HEK293 (cell line): ENCODE measurements at regions not wholly inside any gene's neighbourhood (a gene's known extent, or its start where the extent isn't known, plus 50 kb on each side); places are given as distances from the start of the nearest gene placed in this dataset.

ENCODE experiments used
- CTCF ChIA-PET: fragments of 350-600 bp; formaldehyde crosslinking; extraction: SDS; loops from one replicate; lab custom pipeline; 2021; ENCODE audit warnings: antibody characterized with exemption; lab: Yijun Ruan, JAX
- POLR2A ChIA-PET: fragments of 300-600 bp; formaldehyde crosslinking; extraction: SDS; loops from one replicate; lab custom pipeline; 2020; ENCODE audit warnings: antibody characterized with exemption, inconsistent platforms; lab: Yijun Ruan, JAX
- H3K27ac ChIP-seq: fragments of 200-500 bp; sonication (Bioruptor generic); 2 replicates; pipeline ENCODE4 v1.5.1; 2014; ENCODE audit warnings: low read depth, low read length, control low read depth, inconsistent platforms; ENCODE audit errors: extremely low read depth
- H3K36me3 ChIP-seq, 2 experiments: fragments of 200-500 bp in 1 of 2; sonication (Bioruptor generic) in 1 of 2; 1 replicate in 1 of 2; 2 replicates in 1 of 2; pipeline ENCODE4 v1.5.1; 2014 to 2017; ENCODE audit warnings: inconsistent platforms in 2 of 2, low read length in 2 of 2; ENCODE audit not compliant: control insufficient read depth in 2 of 2, insufficient read depth in 1 of 2
- H3K4me1 ChIP-seq: fragments of 200-500 bp; sonication (Bioruptor generic); 2 replicates; pipeline ENCODE4 v1.5.1; 2014; ENCODE audit warnings: mild to moderate bottlenecking, low read length, inconsistent platforms; ENCODE audit not compliant: control insufficient read depth, insufficient read depth
- H3K4me3 ChIP-seq: 2 replicates; pipeline ENCODE4 v1.5.1; 2011; ENCODE audit warnings: low read depth, mild to moderate bottlenecking, control low read depth, low read length, moderate library complexity
- H3K9me3 ChIP-seq: fragments of 200-500 bp; sonication (Bioruptor generic); 2 replicates; pipeline ENCODE4 v1.5.1; 2014; ENCODE audit warnings: low read depth, low read length, inconsistent platforms; ENCODE audit not compliant: control insufficient read depth, insufficient read depth
- KLF16 ChIP-seq: fragments of 450-650 bp; formaldehyde crosslinking; IDR thresholded peaks from 2 replicates; pipeline ENCODE4 v1.5.1; 2017; ENCODE audit warnings: missing biosample characterization, missing genetic modification characterization
- OSR2 ChIP-seq: fragments of 450-650 bp; formaldehyde crosslinking; IDR thresholded peaks from 2 replicates; pipeline ENCODE4 v1.5.1; 2016; ENCODE audit warnings: missing biosample characterization, missing genetic modification characterization
- RBAK ChIP-seq: fragments of 450-650 bp; formaldehyde crosslinking; IDR thresholded peaks from 2 replicates; pipeline ENCODE4 v1.5.1; 2016; ENCODE audit warnings: missing biosample characterization, missing genetic modification characterization
- ZFP41 ChIP-seq: fragments of 450-650 bp; formaldehyde crosslinking; IDR thresholded peaks from 2 replicates; pipeline ENCODE4 v1.5.1; 2016; ENCODE audit warnings: missing biosample characterization, missing genetic modification characterization, borderline replicate concordance
- ZIC2 ChIP-seq: fragments of 450-650 bp; formaldehyde crosslinking; IDR thresholded peaks from 2 replicates; pipeline ENCODE4 v1.5.1; 2016; ENCODE audit warnings: missing biosample characterization, missing genetic modification characterization
- ZNF248 ChIP-seq: fragments of 450-650 bp; formaldehyde crosslinking; IDR thresholded peaks from 2 replicates; pipeline ENCODE4 v1.5.1; 2017; ENCODE audit warnings: missing biosample characterization, missing genetic modification characterization
- ZNF354C ChIP-seq: fragments of 450-650 bp; formaldehyde crosslinking; IDR thresholded peaks from 2 replicates; pipeline ENCODE4 v1.5.1; 2016; ENCODE audit warnings: missing biosample characterization, missing genetic modification characterization, low read depth, borderline replicate concordance
- ZNF558 ChIP-seq: fragments of 450-650 bp; formaldehyde crosslinking; IDR thresholded peaks from 2 replicates; pipeline ENCODE4 v1.5.1; 2016; ENCODE audit warnings: missing biosample characterization, missing genetic modification characterization
- ZNF585B ChIP-seq: fragments of 450-650 bp; formaldehyde crosslinking; IDR thresholded peaks from 2 replicates; pipeline ENCODE4 v1.5.1; 2016; ENCODE audit warnings: missing biosample characterization, missing genetic modification characterization
- ZNF624 ChIP-seq: fragments of 450-650 bp; formaldehyde crosslinking; IDR thresholded peaks from 2 replicates; pipeline ENCODE4 v1.5.1; 2017; ENCODE audit warnings: missing biosample characterization, missing genetic modification characterization
- ZNF626 ChIP-seq: fragments of 450-650 bp; sonication (Bioruptor Pico); formaldehyde crosslinking; IDR thresholded peaks from 2 replicates; pipeline ENCODE4 v1.5.1; 2018; ENCODE audit warnings: missing biosample characterization, missing genetic modification characterization, inconsistent platforms
- TF ChIP-seq, protein P1 (sequence below): fragments of 450-650 bp; formaldehyde crosslinking; IDR thresholded peaks from 2 replicates; pipeline ENCODE4 v1.5.1; 2016; ENCODE audit warnings: missing biosample characterization, missing genetic modification characterization, low read depth
- TF ChIP-seq, protein P2 (sequence below): fragments of 450-650 bp; formaldehyde crosslinking; IDR thresholded peaks from 2 replicates; pipeline ENCODE4 v1.5.1; 2016; ENCODE audit warnings: missing biosample characterization, missing genetic modification characterization, borderline replicate concordance

DNA sequence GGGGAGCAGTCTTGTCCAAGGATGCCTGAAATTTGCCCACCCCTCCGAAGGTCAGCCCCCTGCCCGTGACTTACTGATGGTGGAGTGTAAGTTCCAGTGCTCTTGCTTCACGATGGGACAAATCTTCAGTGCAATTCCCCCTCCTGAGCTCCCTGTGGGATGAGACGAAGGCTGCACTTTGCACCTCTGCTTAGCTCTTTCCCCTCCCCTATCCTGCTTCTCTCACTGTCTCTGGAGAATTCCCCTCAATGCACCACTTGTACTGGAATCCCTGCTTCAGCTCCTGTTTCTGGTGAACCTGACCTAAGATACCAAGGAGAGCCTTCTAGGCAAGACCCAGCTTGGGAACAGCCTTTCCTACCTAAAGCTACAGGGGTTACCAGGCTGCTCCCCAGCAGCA, 122.9 kb upstream of the ZMIZ1 start:
- POLR2A ChIA-PET, result interaction anchor here (1.3 kb wide), 1 partner anchor 28 kb away, joined by 4 read pairs; no protein-coding TSS in a partner anchor
- Histone ChIP-seq H3K27ac (no peak overlapping the region), H3K9me3 (no peaks in the 10 kb centered on the region), H3K4me3 (no peak overlapping the region), H3K36me3 (no peaks in the 10 kb centered on the region), H3K4me1 (no peaks in the 10 kb centered on the region)
- CTCF ChIA-PET, result interaction anchor here (0.9 kb wide), 1 partner anchor 9 kb away, joined by 3 read pairs; no protein-coding TSS in a partner anchor
- TF ChIP-seq OSR2 (no peak), ZNF248 (tag by site-specific recombination) (no peak), ZNF558 (tag by site-specific recombination) (no peak)
- TF ChIP-seq, protein P1, sequence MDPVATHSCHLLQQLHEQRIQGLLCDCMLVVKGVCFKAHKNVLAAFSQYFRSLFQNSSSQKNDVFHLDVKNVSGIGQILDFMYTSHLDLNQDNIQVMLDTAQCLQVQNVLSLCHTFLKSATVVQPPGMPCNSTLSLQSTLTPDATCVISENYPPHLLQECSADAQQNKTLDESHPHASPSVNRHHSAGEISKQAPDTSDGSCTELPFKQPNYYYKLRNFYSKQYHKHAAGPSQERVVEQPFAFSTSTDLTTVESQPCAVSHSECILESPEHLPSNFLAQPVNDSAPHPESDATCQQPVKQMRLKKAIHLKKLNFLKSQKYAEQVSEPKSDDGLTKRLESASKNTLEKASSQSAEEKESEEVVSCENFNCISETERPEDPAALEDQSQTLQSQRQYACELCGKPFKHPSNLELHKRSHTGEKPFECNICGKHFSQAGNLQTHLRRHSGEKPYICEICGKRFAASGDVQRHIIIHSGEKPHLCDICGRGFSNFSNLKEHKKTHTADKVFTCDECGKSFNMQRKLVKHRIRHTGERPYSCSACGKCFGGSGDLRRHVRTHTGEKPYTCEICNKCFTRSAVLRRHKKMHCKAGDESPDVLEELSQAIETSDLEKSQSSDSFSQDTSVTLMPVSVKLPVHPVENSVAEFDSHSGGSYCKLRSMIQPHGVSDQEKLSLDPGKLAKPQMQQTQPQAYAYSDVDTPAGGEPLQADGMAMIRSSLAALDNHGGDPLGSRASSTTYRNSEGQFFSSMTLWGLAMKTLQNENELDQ, result no peak
- TF ChIP-seq, protein P2, sequence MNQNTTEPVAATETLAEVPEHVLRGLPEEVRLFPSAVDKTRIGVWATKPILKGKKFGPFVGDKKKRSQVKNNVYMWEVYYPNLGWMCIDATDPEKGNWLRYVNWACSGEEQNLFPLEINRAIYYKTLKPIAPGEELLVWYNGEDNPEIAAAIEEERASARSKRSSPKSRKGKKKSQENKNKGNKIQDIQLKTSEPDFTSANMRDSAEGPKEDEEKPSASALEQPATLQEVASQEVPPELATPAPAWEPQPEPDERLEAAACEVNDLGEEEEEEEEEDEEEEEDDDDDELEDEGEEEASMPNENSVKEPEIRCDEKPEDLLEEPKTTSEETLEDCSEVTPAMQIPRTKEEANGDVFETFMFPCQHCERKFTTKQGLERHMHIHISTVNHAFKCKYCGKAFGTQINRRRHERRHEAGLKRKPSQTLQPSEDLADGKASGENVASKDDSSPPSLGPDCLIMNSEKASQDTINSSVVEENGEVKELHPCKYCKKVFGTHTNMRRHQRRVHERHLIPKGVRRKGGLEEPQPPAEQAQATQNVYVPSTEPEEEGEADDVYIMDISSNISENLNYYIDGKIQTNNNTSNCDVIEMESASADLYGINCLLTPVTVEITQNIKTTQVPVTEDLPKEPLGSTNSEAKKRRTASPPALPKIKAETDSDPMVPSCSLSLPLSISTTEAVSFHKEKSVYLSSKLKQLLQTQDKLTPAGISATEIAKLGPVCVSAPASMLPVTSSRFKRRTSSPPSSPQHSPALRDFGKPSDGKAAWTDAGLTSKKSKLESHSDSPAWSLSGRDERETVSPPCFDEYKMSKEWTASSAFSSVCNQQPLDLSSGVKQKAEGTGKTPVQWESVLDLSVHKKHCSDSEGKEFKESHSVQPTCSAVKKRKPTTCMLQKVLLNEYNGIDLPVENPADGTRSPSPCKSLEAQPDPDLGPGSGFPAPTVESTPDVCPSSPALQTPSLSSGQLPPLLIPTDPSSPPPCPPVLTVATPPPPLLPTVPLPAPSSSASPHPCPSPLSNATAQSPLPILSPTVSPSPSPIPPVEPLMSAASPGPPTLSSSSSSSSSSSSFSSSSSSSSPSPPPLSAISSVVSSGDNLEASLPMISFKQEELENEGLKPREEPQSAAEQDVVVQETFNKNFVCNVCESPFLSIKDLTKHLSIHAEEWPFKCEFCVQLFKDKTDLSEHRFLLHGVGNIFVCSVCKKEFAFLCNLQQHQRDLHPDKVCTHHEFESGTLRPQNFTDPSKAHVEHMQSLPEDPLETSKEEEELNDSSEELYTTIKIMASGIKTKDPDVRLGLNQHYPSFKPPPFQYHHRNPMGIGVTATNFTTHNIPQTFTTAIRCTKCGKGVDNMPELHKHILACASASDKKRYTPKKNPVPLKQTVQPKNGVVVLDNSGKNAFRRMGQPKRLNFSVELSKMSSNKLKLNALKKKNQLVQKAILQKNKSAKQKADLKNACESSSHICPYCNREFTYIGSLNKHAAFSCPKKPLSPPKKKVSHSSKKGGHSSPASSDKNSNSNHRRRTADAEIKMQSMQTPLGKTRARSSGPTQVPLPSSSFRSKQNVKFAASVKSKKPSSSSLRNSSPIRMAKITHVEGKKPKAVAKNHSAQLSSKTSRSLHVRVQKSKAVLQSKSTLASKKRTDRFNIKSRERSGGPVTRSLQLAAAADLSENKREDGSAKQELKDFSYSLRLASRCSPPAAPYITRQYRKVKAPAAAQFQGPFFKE (tag by site-specific recombination), result no peak

DNA sequence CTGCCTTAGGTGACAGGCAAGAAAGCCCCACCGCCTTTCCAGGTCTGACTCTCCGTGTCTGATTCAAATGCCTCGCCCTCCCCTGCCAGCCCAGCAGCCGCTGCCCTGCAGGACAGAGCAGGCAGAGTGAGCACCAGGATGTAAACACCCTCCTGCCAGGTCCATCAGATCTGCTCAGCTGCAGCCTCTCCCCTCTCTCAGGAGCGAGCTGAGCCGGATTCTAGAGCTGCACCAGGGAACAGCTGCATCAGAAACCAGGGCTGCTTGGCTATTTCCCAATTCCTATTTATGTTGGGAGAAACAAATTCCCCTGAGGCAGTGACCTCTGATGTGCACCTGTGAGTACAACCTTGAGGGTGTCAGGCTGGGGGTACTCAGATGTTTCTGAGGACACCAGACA, 121.5 kb upstream of the ZMIZ1 start:
- no peaks in the 10 kb centered on the region for H3K9me3 ChIP-seq
- H3K27ac ChIP-seq, result no peak overlapping the region
- no peaks in the 10 kb centered on the region for H3K36me3 ChIP-seq
- ChIA-PET CTCF (no interaction called here), POLR2A (no interaction called here)
- TF ChIP-seq ZNF585B (tag by site-specific recombination), result no peak
- TF ChIP-seq ZFP41 (tag by site-specific recombination), result no peak
- no peak for TF ChIP-seq ZNF354C (tag by site-specific recombination)
- TF ChIP-seq ZNF624 (tag by site-specific recombination), result no peak
- no peak for TF ChIP-seq ZNF626 (tag by site-specific recombination)
- TF ChIP-seq ZIC2 (tag by site-specific recombination), result peak; percentile 69
- no peaks in the 10 kb centered on the region for H3K4me1 ChIP-seq
- no peak overlapping the region for H3K4me3 ChIP-seq

DNA sequence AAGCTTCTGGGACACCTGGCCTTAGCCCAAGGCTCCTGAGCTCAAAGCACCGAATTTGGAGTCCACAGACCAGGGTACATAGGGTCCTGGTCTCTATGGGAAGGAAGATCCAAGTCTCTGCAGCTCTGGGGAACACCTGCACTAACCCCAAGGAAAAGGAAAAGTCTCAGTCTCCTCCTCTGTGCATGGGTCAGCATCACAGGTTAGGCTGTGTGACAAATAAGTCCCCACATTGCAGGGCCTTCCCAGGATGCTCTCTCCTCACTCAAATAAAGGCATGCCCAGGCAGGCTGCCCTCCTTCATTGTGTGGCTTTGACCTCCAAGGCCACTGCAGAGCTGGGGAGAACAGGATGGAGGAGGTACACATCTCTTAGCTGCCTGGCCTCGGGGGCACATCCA, 121.0 kb upstream of the ZMIZ1 start:
- no peak for TF ChIP-seq KLF16
- TF ChIP-seq RBAK (tag by site-specific recombination), result peak; percentile 71; the same call in 1 of the 2 replicates
- POLR2A ChIA-PET, result no interaction called here
- no peaks in the 10 kb centered on the region for H3K9me3 ChIP-seq
- H3K4me1 ChIP-seq, result no peaks in the 10 kb centered on the region
- CTCF ChIA-PET, result no interaction called here
- no peaks in the 10 kb centered on the region for H3K36me3 ChIP-seq
- H3K4me3 ChIP-seq, result no peak overlapping the region
- H3K27ac ChIP-seq, result no peak overlapping the region
